MM.1S (cell line): ENCODE measurements at regions not wholly inside any gene's neighbourhood (a gene's known extent, or its start where the extent isn't known, plus 50 kb on each side); places are given as distances from the start of the nearest gene placed in this dataset.

ENCODE experiments used
- EZH2 ChIP-seq: fragments of 300-600 bp; sonication (generic); optimal IDR thresholded peaks from 2 replicates; pipeline ENCODE3; 2017; ENCODE audit warnings: low read depth, mild to moderate bottlenecking, antibody characterized with exemption, low read length, mixed read lengths
- TF ChIP-seq, protein P1 (sequence below): fragments of 300-600 bp; sonication (generic); IDR thresholded peaks from 2 replicates; pipeline ENCODE4 v1.5.1; 2016; ENCODE audit warnings: antibody characterized with exemption, low read length, mixed read lengths

DNA sequence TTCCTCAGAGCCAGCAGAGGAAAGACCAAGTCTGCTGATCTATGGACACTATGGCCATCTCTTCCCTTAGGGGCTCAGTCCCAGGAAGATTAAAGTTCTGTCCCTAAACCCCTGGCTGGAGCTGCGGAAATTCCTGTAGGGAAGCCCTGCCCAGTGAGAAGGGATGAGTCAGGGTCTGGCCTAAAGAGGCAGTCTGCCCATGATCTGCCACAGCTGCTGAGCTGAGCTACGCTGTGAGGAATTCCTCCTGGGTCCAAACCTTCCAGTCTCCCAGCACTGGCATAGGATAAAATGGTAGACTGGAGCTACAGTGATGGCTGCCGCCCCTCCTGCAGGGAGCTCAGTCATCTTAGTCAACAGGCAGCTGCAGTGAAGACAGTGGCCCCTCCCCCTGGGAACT, 213.7 kb downstream of the BRINP2 start:
- TF ChIP-seq, protein P1, sequence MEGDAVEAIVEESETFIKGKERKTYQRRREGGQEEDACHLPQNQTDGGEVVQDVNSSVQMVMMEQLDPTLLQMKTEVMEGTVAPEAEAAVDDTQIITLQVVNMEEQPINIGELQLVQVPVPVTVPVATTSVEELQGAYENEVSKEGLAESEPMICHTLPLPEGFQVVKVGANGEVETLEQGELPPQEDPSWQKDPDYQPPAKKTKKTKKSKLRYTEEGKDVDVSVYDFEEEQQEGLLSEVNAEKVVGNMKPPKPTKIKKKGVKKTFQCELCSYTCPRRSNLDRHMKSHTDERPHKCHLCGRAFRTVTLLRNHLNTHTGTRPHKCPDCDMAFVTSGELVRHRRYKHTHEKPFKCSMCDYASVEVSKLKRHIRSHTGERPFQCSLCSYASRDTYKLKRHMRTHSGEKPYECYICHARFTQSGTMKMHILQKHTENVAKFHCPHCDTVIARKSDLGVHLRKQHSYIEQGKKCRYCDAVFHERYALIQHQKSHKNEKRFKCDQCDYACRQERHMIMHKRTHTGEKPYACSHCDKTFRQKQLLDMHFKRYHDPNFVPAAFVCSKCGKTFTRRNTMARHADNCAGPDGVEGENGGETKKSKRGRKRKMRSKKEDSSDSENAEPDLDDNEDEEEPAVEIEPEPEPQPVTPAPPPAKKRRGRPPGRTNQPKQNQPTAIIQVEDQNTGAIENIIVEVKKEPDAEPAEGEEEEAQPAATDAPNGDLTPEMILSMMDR = no peak
- TF ChIP-seq EZH2 = no peak
